A549 (cell line): ENCODE measurements at regions not wholly inside any gene's neighbourhood (a gene's known extent, or its start where the extent isn't known, plus 50 kb on each side); places are given as distances from the start of the nearest gene placed in this dataset.

Source experiments
- ATAC-seq, 2 experiments: fragments of 200-7000 bp in 1 of 2; fragments of >200 bp in 1 of 2; cut with Nextera tagmentation in 1 of 2; cut with Tn5 transposase in 1 of 2; 3 replicates each; pipeline versions ENCODE4 v1.8.0 to v1.9.1; 2018 to 2020; ENCODE audit warnings: mild to moderate bottlenecking in 1 of 2, moderate library complexity in 1 of 2
- CTCF ChIA-PET: fragments of 300-600 bp; sonication (Branson Sonifier 250); formaldehyde crosslinking; extraction: SDS; loops from one replicate; lab custom pipeline; 2021; ENCODE audit warnings: antibody characterized with exemption, inconsistent platforms; lab: Yijun Ruan, JAX
- POLR2A ChIA-PET: fragments of 350-600 bp; formaldehyde crosslinking; extraction: SDS; loops from one replicate; lab custom pipeline; 2021; ENCODE audit warnings: antibody characterized with exemption, inconsistent platforms; lab: Yijun Ruan, JAX
- DNase-seq, 2 experiments: peaks; one replicate each; pipeline versions ENCODE4 v3.0.0 to v3.0.0-alpha.2; 2011 to 2016; ENCODE audit warnings: low read depth in 1 of 2, low spot score in 1 of 2
- FAIRE-seq: peaks from 2 replicates; lab custom pipeline; 2011; peaks lifted over from hg19 to GRCh38; lab: Jason Lieb, UNC
- H3K27ac ChIP-seq, 2 experiments: fragments of >200 bp; sonication (Bioruptor Twin); formaldehyde crosslinking; 3 replicates each; pipeline ENCODE4 v1.5.1; 2016 to 2017
- H3K4me1 ChIP-seq: fragments of >200 bp; sonication (Bioruptor Twin); formaldehyde crosslinking; 3 replicates; pipeline ENCODE4 v1.6.1; 2016
- H3K4me2 ChIP-seq: fragments of >200 bp; sonication (Bioruptor Twin); formaldehyde crosslinking; 3 replicates; pipeline ENCODE4 v1.6.1; 2016
- H3K4me3 ChIP-seq: fragments of >200 bp; sonication (Bioruptor Twin); formaldehyde crosslinking; 3 replicates; pipeline ENCODE4 v1.5.1; 2016
- H3K9me3 ChIP-seq: fragments of >200 bp; sonication (Bioruptor Twin); formaldehyde crosslinking; 3 replicates; pipeline ENCODE4 v1.6.1; 2016
- CBX2 ChIP-seq: fragments of 200-600 bp; sonication (generic); IDR thresholded peaks from 2 replicates; pipeline ENCODE4 v1.6.1; 2016; ENCODE audit warnings: low read depth, mild to moderate bottlenecking, borderline replicate concordance
- CBX8 ChIP-seq: fragments of 200-600 bp; sonication (generic); IDR thresholded peaks from 2 replicates; pipeline ENCODE4 v1.6.1; 2016
- CEBPB ChIP-seq, 2 experiments: fragments of >200 bp in 1 of 2; sonication (Bioruptor Twin) in 1 of 2; formaldehyde crosslinking in 1 of 2; IDR thresholded peaks; 2 replicates each; pipeline ENCODE4 v1.6.1; 2012 to 2016
- CHD4 ChIP-seq: fragments of 200-600 bp; sonication (generic); IDR thresholded peaks from 2 replicates; pipeline ENCODE4 v1.6.1; 2016; ENCODE audit warnings: antibody characterized with exemption, mild to moderate bottlenecking, borderline replicate concordance
- EHMT2 ChIP-seq: fragments of 200-600 bp; sonication (generic); IDR thresholded peaks from 2 replicates; pipeline ENCODE4 v1.6.1; 2016; ENCODE audit warnings: antibody characterized with exemption, low read depth, mild to moderate bottlenecking, moderate library complexity
- FOSB ChIP-seq: fragments of 250-450 bp; sonication (Bioruptor Pico); IDR thresholded peaks from 2 replicates; pipeline ENCODE4 v1.5.0; 2020; ENCODE audit warnings: mild to moderate bottlenecking, moderate library complexity
- GATA3 ChIP-seq: IDR thresholded peaks from 2 replicates; pipeline ENCODE4 v1.6.1; 2012; ENCODE audit warnings: borderline replicate concordance
- HDAC2 ChIP-seq: fragments of 200-600 bp; sonication (generic); IDR thresholded peaks from 2 replicates; pipeline ENCODE4 v1.6.1; 2016
- HOXB13 ChIP-seq: fragments of 250-450 bp; sonication (Bioruptor Pico); IDR thresholded peaks from 2 replicates; pipeline ENCODE4 v1.5.0; 2020; ENCODE audit warnings: low read depth, mild to moderate bottlenecking, moderate library complexity
- JUNB ChIP-seq: fragments of >200 bp; sonication (Bioruptor Twin); formaldehyde crosslinking; IDR thresholded peaks from 2 replicates; pipeline ENCODE4 v1.6.1; 2016
- MAZ ChIP-seq: fragments of 150-350 bp; IDR thresholded peaks from 2 replicates; pipeline ENCODE4 v1.6.1; 2014; ENCODE audit warnings: antibody characterized with exemption, low read depth, low read length, borderline replicate concordance
- NPAS2 ChIP-seq: fragments of 250-450 bp; sonication (Bioruptor Pico); IDR thresholded peaks from 2 replicates; pipeline ENCODE4 v1.8.0; 2022; ENCODE audit warnings: mild to moderate bottlenecking, moderate library complexity, borderline replicate concordance
- POLR2AphosphoS2 ChIP-seq: conservative IDR thresholded peaks from 2 replicates; pipeline ENCODE4 v1.6.1; 2012; ENCODE audit warnings: low read length, improper control_type of control experiment, inconsistent platforms
- RARB ChIP-seq: fragments of 250-450 bp; sonication (Bioruptor Pico); IDR thresholded peaks from 2 replicates; pipeline ENCODE4 v1.8.0; 2021; ENCODE audit warnings: mild to moderate bottlenecking, moderate library complexity
- RFX5 ChIP-seq: fragments of 450-650 bp; IDR thresholded peaks from 2 replicates; pipeline ENCODE4 v1.7.1; 2014; ENCODE audit warnings: antibody characterized with exemption, mild to moderate bottlenecking, moderate library complexity
- SREBF2 ChIP-seq: fragments of 450-650 bp; IDR thresholded peaks from 2 replicates; pipeline ENCODE4 v1.6.1; 2014; ENCODE audit warnings: mild to moderate bottlenecking, moderate library complexity
- TFCP2L1 ChIP-seq: fragments of 250-450 bp; sonication (Bioruptor Pico); IDR thresholded peaks from 2 replicates; pipeline ENCODE4 v1.5.0; 2021; ENCODE audit warnings: mild to moderate bottlenecking
- ZC3H11A ChIP-seq: fragments of 450-650 bp; IDR thresholded peaks from 2 replicates; pipeline ENCODE4 v1.6.1; 2014; ENCODE audit warnings: antibody characterized with exemption, mild to moderate bottlenecking
- ZNF302 ChIP-seq: fragments of 250-450 bp; sonication (Bioruptor Pico); IDR thresholded peaks from 2 replicates; pipeline ENCODE4 v1.9.0; 2021; ENCODE audit warnings: inconsistent platforms, mild to moderate bottlenecking, moderate library complexity
- WGBS: methylation state at CpG from one replicate; pipeline ENCODE4 v1.1.6; 2017; ENCODE audit errors: missing lambda C conversion rate; 5-methylcytosine and 5-hydroxymethylcytosine counted together
- TF ChIP-seq, protein P1 (sequence below): IDR thresholded peaks from 2 replicates; pipeline ENCODE4 v1.6.1; 2012
- TF ChIP-seq, protein P2 (sequence below): fragments of 150-350 bp; IDR thresholded peaks from 2 replicates; pipeline ENCODE4 v1.6.1; 2014; ENCODE audit warnings: low read depth, mild to moderate bottlenecking, low read length
- TF ChIP-seq, protein P3 (sequence below): fragments of >200 bp; sonication (Bioruptor Twin); formaldehyde crosslinking; IDR thresholded peaks from 3 replicates; pipeline ENCODE4 v1.6.1; 2016

DNA sequence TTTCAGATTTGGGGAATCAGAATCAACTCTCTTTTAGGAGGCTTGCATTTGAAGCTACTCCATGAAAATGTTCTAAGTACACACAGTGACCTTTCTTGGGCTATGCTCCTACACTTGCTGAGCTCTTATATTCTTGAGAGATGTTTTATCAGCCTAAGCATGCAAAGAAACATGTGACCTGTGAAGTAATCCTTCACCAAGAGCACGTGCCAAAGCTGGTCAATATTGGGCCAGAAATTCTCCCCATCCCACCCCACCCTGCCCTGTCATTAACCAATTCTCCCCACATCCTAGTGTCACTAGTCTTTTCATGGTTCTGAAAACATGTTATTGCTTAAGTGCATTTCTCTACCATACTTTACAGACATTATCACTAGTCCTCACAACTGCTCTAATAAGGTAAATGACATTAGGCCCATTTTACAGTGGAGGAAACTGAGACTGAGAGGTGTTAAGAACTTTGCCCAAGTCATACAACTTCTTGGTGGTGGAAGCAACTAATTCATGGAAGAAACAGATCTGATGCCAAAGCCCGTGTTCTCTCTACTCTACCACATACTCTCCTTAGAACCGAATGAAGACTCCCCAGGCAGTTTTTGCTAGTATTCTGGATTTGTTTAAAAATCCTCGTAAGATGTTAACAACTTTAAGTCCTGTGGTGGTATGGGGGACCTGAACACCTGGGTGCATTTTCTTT, 200.6 kb downstream of the PTEN start (continued):
- TF ChIP-seq, protein P1, sequence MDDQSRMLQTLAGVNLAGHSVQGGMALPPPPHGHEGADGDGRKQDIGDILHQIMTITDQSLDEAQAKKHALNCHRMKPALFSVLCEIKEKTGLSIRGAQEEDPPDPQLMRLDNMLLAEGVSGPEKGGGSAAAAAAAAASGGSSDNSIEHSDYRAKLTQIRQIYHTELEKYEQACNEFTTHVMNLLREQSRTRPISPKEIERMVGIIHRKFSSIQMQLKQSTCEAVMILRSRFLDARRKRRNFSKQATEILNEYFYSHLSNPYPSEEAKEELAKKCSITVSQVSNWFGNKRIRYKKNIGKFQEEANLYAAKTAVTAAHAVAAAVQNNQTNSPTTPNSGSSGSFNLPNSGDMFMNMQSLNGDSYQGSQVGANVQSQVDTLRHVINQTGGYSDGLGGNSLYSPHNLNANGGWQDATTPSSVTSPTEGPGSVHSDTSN = no peak
- TF ChIP-seq FOSB (CRISPR knock-in tag) = no peak

DNA sequence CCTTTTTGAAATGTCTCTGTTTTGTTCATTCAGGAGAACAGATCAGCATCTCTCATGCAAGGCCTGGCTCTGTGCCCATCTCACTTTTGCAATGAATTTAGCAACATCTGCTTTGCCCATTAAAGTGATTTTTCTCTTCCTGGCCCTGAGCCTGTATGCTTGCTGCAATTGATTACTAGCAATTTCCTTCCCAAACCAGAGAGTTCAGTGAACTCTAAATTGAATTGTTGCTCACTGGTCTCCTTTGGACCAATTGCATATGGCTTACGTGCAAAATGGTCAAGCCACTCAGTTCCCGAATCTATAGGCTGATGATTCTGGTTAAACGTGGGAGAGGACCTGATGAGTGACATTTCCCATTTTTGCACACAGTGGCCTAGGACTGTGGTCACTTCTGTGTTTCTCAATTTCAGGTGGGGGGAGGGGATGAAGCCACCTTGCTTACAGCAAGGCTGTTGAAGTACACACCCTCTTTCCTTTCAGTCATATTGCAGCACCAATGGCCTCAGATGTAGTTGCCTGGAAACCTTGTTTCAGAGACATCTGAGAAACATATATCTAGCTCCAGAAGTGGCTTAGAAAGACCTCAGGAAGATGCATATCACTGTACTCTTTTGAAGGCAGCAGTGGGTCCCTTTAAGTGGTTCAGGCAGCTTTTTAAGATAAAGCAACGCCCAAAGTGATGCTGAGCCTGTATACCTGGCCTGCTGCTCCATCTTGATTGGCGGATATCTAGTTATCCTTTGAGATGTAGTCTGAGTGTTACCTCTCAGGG, 201.4 kb downstream of the PTEN start:
- CTCF ChIA-PET = interaction anchor here (1.4 kb wide), 1 partner anchor 58 kb away, joined by 3 read pairs; no protein-coding TSS in a partner anchor
- FAIRE-seq (no peak), DNase-seq (no peak)
- POLR2A ChIA-PET = interaction anchor here (0.6 kb wide), 1 partner anchor 11 kb away, joined by 4 read pairs; no protein-coding TSS in a partner anchor
- H3K27ac ChIP-seq = no peak overlapping the region
- H3K4me2 ChIP-seq = no peak overlapping the region
- no peaks in the 10 kb centered on the region for H3K9me3 ChIP-seq
- H3K4me3 ChIP-seq = no peak overlapping the region
- WGBS = 86% methylated on average over 5 of the region's 5 CpGs
- TF ChIP-seq RFX5 (no peak), RARB (CRISPR knock-in tag) (no peak), TFCP2L1 (CRISPR knock-in tag) (no peak), CBX8 (no peak), MAZ (no peak), HDAC2 (no peak), CHD4 (no peak), ZC3H11A (no peak), EHMT2 (no peak), SREBF2 (no peak), POLR2AphosphoS2 (no peak), CBX2 (no peak), ZNF302 (CRISPR knock-in tag) (no peak), NPAS2 (no peak), CEBPB (IDR thresholded peaks at IDR 0.05) (no peak), HOXB13 (CRISPR knock-in tag) (no peak), GATA3 (no peak), JUNB (no peak)
- TF ChIP-seq, protein P2, sequence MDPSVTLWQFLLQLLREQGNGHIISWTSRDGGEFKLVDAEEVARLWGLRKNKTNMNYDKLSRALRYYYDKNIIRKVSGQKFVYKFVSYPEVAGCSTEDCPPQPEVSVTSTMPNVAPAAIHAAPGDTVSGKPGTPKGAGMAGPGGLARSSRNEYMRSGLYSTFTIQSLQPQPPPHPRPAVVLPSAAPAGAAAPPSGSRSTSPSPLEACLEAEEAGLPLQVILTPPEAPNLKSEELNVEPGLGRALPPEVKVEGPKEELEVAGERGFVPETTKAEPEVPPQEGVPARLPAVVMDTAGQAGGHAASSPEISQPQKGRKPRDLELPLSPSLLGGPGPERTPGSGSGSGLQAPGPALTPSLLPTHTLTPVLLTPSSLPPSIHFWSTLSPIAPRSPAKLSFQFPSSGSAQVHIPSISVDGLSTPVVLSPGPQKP = no peak
- TF ChIP-seq, protein P3, sequence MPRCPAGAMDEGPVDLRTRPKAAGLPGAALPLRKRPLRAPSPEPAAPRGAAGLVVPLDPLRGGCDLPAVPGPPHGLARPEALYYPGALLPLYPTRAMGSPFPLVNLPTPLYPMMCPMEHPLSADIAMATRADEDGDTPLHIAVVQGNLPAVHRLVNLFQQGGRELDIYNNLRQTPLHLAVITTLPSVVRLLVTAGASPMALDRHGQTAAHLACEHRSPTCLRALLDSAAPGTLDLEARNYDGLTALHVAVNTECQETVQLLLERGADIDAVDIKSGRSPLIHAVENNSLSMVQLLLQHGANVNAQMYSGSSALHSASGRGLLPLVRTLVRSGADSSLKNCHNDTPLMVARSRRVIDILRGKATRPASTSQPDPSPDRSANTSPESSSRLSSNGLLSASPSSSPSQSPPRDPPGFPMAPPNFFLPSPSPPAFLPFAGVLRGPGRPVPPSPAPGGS = no peak
- TF ChIP-seq, all 56 proteins: peak for 0
- H3K4me1 ChIP-seq = peaks cover 12% of the 10 kb centered on the region
- ATAC-seq = no peak
